Endothelial cell of umbilical vein (primary cell): ENCODE measurements at regions not wholly inside any gene's neighbourhood (a gene's known extent, or its start where the extent isn't known, plus 50 kb on each side); places are given as distances from the start of the nearest gene placed in this dataset.

Experiments
- BruUV-seq: library from RNA; stranded (reverse); fragments of 400-500 nt; replicated peaks from 2 replicates; lab custom pipeline; 2021; lab: Mats Ljungman, UMichigan
- CTCF ChIA-PET: fragments of 300-600, 350-600 bp; sonication (Branson Sonifier 250); formaldehyde crosslinking; loops from one replicate; lab custom pipeline; 2021; ENCODE audit warnings: antibody characterized with exemption, inconsistent platforms; lab: Charles Lee
- POLR2A ChIA-PET: fragments of 300-600, 350-600 bp; sonication (Branson Sonifier 250); formaldehyde crosslinking; loops from one replicate; lab custom pipeline; 2021; ENCODE audit warnings: antibody characterized with exemption, inconsistent platforms; lab: Charles Lee
- DNase-seq: peaks from one replicate; pipeline ENCODE4 v3.0.0-alpha.2; 2011; ENCODE audit warnings: low read depth, low spot score
- FAIRE-seq: peaks from 2 replicates; lab custom pipeline; 2011; peaks lifted over from hg19 to GRCh38; lab: Jason Lieb, UNC
- H2AFZ ChIP-seq: 2 replicates; pipeline ENCODE4 v1.6.0; 2012; ENCODE audit warnings: low read depth, low read length, control low read depth, inconsistent platforms
- H3K27ac ChIP-seq: 2 replicates; pipeline ENCODE4 v1.5.1; 2011; ENCODE audit warnings: low read depth, mild to moderate bottlenecking, control low read depth, low read length, moderate library complexity; ENCODE audit not compliant: insufficient read depth
- H3K27me3 ChIP-seq, 2 experiments: 2 replicates each; pipeline versions ENCODE4 v1.6.0 to v1.6.1; 2011; ENCODE audit warnings: low read length in 2 of 2, mixed read lengths in 1 of 2; ENCODE audit not compliant: control insufficient read depth in 2 of 2, insufficient read depth in 2 of 2
- H3K36me3 ChIP-seq, 2 experiments: 2 replicates in 1 of 2; 3 replicates in 1 of 2; pipeline ENCODE4 v1.5.1; 2011; ENCODE audit warnings: low read length in 2 of 2, mild to moderate bottlenecking in 1 of 2, moderate library complexity in 1 of 2; ENCODE audit not compliant: control insufficient read depth in 2 of 2, insufficient read depth in 2 of 2; ENCODE audit errors: extremely low read depth in 1 of 2
- H3K4me1 ChIP-seq: 3 replicates; pipeline ENCODE4 v1.5.1; 2011; ENCODE audit warnings: mild to moderate bottlenecking, low read length; ENCODE audit not compliant: control insufficient read depth, insufficient read depth; ENCODE audit errors: extremely low read depth
- H3K4me2 ChIP-seq: 2 replicates; pipeline ENCODE4 v1.6.1; 2011; ENCODE audit warnings: low read length, control low read depth, mixed read lengths; ENCODE audit not compliant: insufficient read depth
- H3K4me3 ChIP-seq, 3 experiments: fragments of 200-600 bp in 1 of 3; sonication (generic), shearing (Covaris generic) in 1 of 3; replicated peaks in 1 of 3; 2 replicates each; pipeline ENCODE4 v1.5.1; 2011 to 2016; ENCODE audit warnings: control low read depth in 3 of 3, low read length in 3 of 3, mild to moderate bottlenecking in 2 of 3, inconsistent platforms in 1 of 3, low read depth in 1 of 3, moderate library complexity in 1 of 3; ENCODE audit not compliant: insufficient read depth in 1 of 3
- H3K79me2 ChIP-seq: 2 replicates; pipeline ENCODE4 v1.6.0; 2012; ENCODE audit warnings: low read length, inconsistent platforms; ENCODE audit not compliant: control insufficient read depth, insufficient read depth
- H3K9ac ChIP-seq: replicated peaks from 2 replicates; pipeline ENCODE3; 2011; ENCODE audit warnings: low read length, control low read depth; ENCODE audit not compliant: insufficient read depth; ENCODE audit errors: extremely low read depth
- H3K9me1 ChIP-seq: replicated peaks from 3 replicates; pipeline ENCODE4 v1.6.0; 2011; ENCODE audit warnings: mild to moderate bottlenecking, low read length; ENCODE audit not compliant: control insufficient read depth, insufficient read depth; ENCODE audit errors: extremely low read depth
- H3K9me3 ChIP-seq: replicated peaks from 2 replicates; pipeline ENCODE4 v1.5.1; 2012; ENCODE audit warnings: low read length, inconsistent platforms; ENCODE audit not compliant: control insufficient read depth, insufficient read depth
- H4K20me1 ChIP-seq: replicated peaks from 2 replicates; pipeline ENCODE3; 2011; ENCODE audit warnings: mild to moderate bottlenecking, low read length; ENCODE audit not compliant: control insufficient read depth, insufficient read depth; ENCODE audit errors: extremely low read depth
- CTCF ChIP-seq, 2 donors: IDR thresholded peaks; 1 replicate in 1 of 2; 2 replicates in 1 of 2; pipeline ENCODE4 v1.5.1; 2011; ENCODE audit warnings: low read length in 2 of 2, mild to moderate bottlenecking in 2 of 2, moderate library complexity in 2 of 2, control low read depth in 1 of 2, inconsistent platforms in 1 of 2, low read depth in 1 of 2; ENCODE audit not compliant: insufficient read depth in 1 of 2; ENCODE audit errors: extremely low read depth in 1 of 2
- EZH2 ChIP-seq: IDR thresholded peaks from 2 replicates; pipeline ENCODE4 v1.6.1; 2012; ENCODE audit warnings: borderline replicate concordance, low read depth, mild to moderate bottlenecking, moderate library complexity, low read length, inconsistent platforms; ENCODE audit not compliant: severe bottlenecking
- FOS ChIP-seq: IDR thresholded peaks from 2 replicates; pipeline ENCODE4 v1.6.1; 2011; ENCODE audit warnings: mild to moderate bottlenecking, low read length, moderate library complexity, borderline replicate concordance; ENCODE audit not compliant: insufficient read depth
- GATA2 ChIP-seq: IDR thresholded peaks from 2 replicates; pipeline ENCODE4 v1.7.0; 2011; ENCODE audit warnings: low read depth, mild to moderate bottlenecking, moderate library complexity, mixed read lengths, low read length; ENCODE audit not compliant: insufficient read length, insufficient read depth
- JUN ChIP-seq: IDR thresholded peaks from 2 replicates; pipeline ENCODE4 v1.6.1; 2011; ENCODE audit warnings: borderline replicate concordance, low read depth; ENCODE audit not compliant: insufficient read length, insufficient read depth
- MYC ChIP-seq: IDR thresholded peaks from one replicate; pipeline ENCODE4 v1.6.1; 2011; ENCODE audit warnings: mild to moderate bottlenecking, low read depth, low read length
- POLR2A ChIP-seq: IDR thresholded peaks from 2 replicates; pipeline ENCODE4 v1.6.1; 2012; ENCODE audit warnings: low read depth, mild to moderate bottlenecking, control low read depth, low read length
- POLR2AphosphoS5 ChIP-seq: IDR thresholded peaks from 2 replicates; pipeline ENCODE4 v1.6.1; 2012; ENCODE audit warnings: low read depth, mild to moderate bottlenecking, control low read depth, low read length, moderate library complexity; ENCODE audit not compliant: insufficient read depth
- dilution Hi-C: fragments of 300-500 bp; cut with MboI; formaldehyde crosslinking; loops from one replicate; pipeline ENCODE4 v1.15.0; 2019; ENCODE audit warnings: low sequenced_read_pairs; ENCODE audit not compliant: extremely low pct_ligation_motif_present
- intact Hi-C: fragments of 100-400 bp; cut with micrococcal nuclease; formaldehyde crosslinking; loops from one replicate; pipeline ENCODE4 v1.10.0; 2022
- TF ChIP-seq, protein P1 (sequence below): IDR thresholded peaks from 2 replicates; pipeline ENCODE4 v1.6.1; 2011; ENCODE audit not compliant: insufficient read depth, insufficient read length

DNA sequence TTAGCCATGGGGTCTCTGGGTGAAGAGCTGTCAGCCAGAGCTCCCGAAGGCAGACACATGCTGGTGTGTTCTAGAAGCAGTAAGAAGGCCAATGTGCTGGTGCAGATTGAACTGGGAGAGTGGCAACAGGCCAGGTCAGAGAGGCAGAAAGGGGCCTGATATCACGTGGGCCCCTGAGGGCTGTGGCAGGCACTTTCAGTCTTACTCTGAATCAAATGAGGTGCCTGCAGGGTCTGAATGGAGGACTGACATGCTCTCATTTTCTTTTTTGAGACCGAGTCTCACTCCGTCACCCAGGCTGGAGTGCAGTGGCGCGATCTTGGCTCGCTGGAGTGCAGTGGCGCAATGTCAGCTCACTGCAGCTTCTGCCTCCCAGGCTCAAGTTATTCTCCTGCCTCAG is 293.8 kb downstream of the ABCC12 start:
- dilution Hi-C loops = no loop called here
- no peak for TF ChIP-seq POLR2A
- no peak for TF ChIP-seq CTCF (IDR thresholded peaks at IDR 0.05; ENCODE audit: extremely low read depth in 1 of 2, insufficient read depth in 1 of 2, low read depth in 1 of 2, low read length in 2 of 2)
- Histone ChIP-seq H3K4me2 (no peak overlapping the region), H3K9me3 (no peaks in the 10 kb centered on the region), H3K27ac (no peak overlapping the region), H3K9ac (no peak overlapping the region), H3K4me1 (no peaks in the 10 kb centered on the region), H3K79me2 (no peaks in the 10 kb centered on the region), H3K36me3 (no peaks in the 10 kb centered on the region), H2AFZ (no peak overlapping the region), H3K9me1 (no peaks in the 10 kb centered on the region), H3K27me3 (no peaks in the 10 kb centered on the region), H3K4me3 (no peak overlapping the region), H4K20me1 (no peaks in the 10 kb centered on the region)
- POLR2A ChIA-PET = no interaction called here
- intact Hi-C loops = no loop called here
- CTCF ChIA-PET = no interaction called here
- DNase-seq = no peak
- BruUV-seq = no TSS peak
- FAIRE-seq = no peak

- Histone ChIP-seq H3K9ac (no peak overlapping the region), H3K79me2 (no peaks in the 10 kb centered on the region), H3K27ac (no peak overlapping the region), H3K36me3 (no peaks in the 10 kb centered on the region), H3K4me2 (no peak overlapping the region), H3K9me3 (no peaks in the 10 kb centered on the region), H2AFZ (no peak overlapping the region), H3K9me1 (no peaks in the 10 kb centered on the region), H3K4me3 (no peak overlapping the region), H4K20me1 (no peaks in the 10 kb centered on the region), H3K27me3 (no peaks in the 10 kb centered on the region), H3K4me1 (no peaks in the 10 kb centered on the region)
- TF ChIP-seq JUN = no peak
- no peak for TF ChIP-seq MYC
- TF ChIP-seq EZH2 = no peak
- TF ChIP-seq GATA2 = no peak
- TF ChIP-seq, protein P1, sequence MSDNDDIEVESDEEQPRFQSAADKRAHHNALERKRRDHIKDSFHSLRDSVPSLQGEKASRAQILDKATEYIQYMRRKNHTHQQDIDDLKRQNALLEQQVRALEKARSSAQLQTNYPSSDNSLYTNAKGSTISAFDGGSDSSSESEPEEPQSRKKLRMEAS = no peak
- no peak for TF ChIP-seq FOS
- no peak for TF ChIP-seq POLR2AphosphoS5
- no peak for TF ChIP-seq POLR2A
- TF ChIP-seq CTCF (IDR thresholded peaks at IDR 0.05; ENCODE audit: extremely low read depth in 1 of 2, insufficient read depth in 1 of 2, low read depth in 1 of 2, low read length in 2 of 2) = no peak
- CTCF ChIA-PET = no interaction called here
- FAIRE-seq = no peak
- no peak for DNase-seq
- BruUV-seq = no TSS peak
- POLR2A ChIA-PET = no interaction called here
- dilution Hi-C loops (no loop called here), intact Hi-C loops (no loop called here)
Observed at GRCh38 chr16:47858333-47858982, 297.3 kb downstream of the ABCC12 start.
